Muscle of leg (tissue), 3 donors: ENCODE measurements at regions not wholly inside any gene's neighbourhood (a gene's known extent, or its start where the extent isn't known, plus 50 kb on each side); places are given as distances from the start of the nearest gene placed in this dataset.
A peak's percentile ranks its signal among the peaks of the same experiment; 100 is the strongest.

ENCODE experiments used
- DNase-seq: peaks from one replicate; pipeline ENCODE4 v3.0.0; 2013
- H3K27ac ChIP-seq: one replicate; pipeline ENCODE4 v1.5.1; 2013; ENCODE audit warnings: mild to moderate bottlenecking, low read length, control low read depth
- H3K27me3 ChIP-seq: one replicate; pipeline ENCODE4 v1.6.1; 2013; ENCODE audit warnings: low read length; ENCODE audit not compliant: control insufficient read depth, insufficient read depth
- H3K36me3 ChIP-seq: one replicate; pipeline ENCODE4 v1.6.1; 2013; ENCODE audit warnings: low read length; ENCODE audit not compliant: control insufficient read depth, insufficient read depth
- H3K4me1 ChIP-seq: one replicate; pipeline ENCODE4 v1.6.1; 2013; ENCODE audit warnings: low read length; ENCODE audit not compliant: control insufficient read depth, insufficient read depth
- H3K4me3 ChIP-seq: one replicate; pipeline ENCODE4 v1.5.1; 2013; ENCODE audit warnings: low read length, control low read depth
- H3K9me3 ChIP-seq: replicated peaks from 2 replicates; pipeline ENCODE4 v1.6.1; 2013; ENCODE audit warnings: low read depth, low read length; ENCODE audit not compliant: control insufficient read depth
- WGBS: methylation state at CpG from one replicate; pipeline ENCODE4 v1.1.5; 2013; ENCODE audit warnings: missing lambda C conversion rate; ENCODE audit not compliant: insufficient coverage; 5-methylcytosine and 5-hydroxymethylcytosine counted together

DNA sequence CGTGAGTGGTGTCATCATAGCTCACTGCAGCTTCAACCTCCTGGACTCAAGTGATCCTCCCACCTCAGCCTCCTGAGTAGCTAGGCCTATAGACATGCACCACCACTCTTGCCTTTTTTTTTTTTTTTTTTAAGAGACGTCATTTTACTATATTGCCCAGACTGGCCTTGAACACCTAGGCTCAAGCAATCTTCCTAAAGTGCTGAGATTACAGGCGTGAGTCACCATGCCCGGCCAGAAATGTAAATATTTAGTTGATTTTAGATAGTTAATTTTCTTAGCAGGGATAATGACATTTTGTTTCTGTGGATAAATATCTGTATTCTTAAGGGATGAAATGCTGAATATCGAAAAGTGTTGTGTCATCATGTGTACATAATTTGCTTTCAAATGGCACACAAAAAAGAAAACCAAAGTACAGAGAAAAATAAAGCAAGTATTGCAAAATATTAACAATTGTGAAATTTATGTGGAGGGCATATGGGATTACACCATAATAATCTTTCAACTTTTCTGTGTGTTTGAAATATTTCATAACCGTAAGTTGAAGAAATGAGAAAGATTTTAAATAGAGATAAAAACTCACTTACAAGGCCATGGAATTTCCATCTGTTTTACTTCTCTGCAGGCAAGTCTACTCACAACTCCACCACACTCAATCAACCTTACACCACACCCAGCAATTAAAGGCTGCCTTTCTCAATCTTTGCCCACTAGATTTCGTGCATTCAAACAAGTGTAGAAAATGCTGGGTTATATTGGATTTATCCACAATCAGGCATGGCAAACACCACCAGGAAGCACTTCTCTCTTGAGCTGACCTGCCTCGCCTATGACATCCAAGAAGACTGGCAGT lies 93.7 kb downstream of the SPTSSA start:
- H3K27ac ChIP-seq: no peak overlapping the region
- H3K9me3 ChIP-seq: no peaks in the 10 kb centered on the region
- no peaks in the 10 kb centered on the region for H3K36me3 ChIP-seq
- no peaks in the 10 kb centered on the region for H3K27me3 ChIP-seq
- DNase-seq: no peak
- no peak overlapping the region for H3K4me3 ChIP-seq
- no peaks in the 10 kb centered on the region for H3K4me1 ChIP-seq
- 83% methylated on average over 2 of the region's 8 CpGs for WGBS

DNA sequence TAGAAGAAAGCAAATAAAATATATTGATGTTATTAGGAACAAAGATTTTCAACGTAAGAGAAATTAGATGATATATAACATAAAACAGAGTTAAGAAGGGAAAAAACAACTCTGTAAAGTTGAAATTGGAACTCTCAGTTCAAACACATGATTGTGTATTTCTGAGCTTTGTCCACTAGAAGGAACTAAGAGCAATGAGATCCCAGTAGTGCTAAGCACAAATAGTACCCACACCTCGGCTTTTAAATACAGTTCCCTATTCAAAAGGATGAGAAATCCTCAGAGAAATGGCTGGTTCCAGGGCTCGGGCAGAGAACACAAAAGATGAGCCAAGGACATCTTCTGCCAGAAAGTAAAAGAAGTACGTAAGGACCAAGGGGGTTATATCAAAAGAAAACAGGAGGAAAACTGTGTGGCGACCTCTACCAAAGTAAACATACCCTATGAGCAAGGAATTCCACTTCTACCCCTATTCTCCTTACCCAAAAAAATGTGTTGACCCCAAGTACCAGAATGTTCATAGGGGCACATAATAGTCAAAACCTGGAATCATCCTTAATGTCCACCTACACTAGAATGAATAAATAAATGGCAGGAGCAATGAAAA lies 96.6 kb downstream of the SPTSSA start:
- WGBS: no CpG with 5 or more reads among the region's 5 CpGs
- Histone ChIP-seq H3K27ac (no peak overlapping the region), H3K4me3 (no peak overlapping the region), H3K27me3 (no peaks in the 10 kb centered on the region), H3K36me3 (no peaks in the 10 kb centered on the region), H3K9me3 (no peaks in the 10 kb centered on the region), H3K4me1 (no peaks in the 10 kb centered on the region)
- DNase-seq: peak; percentile 21

DNA sequence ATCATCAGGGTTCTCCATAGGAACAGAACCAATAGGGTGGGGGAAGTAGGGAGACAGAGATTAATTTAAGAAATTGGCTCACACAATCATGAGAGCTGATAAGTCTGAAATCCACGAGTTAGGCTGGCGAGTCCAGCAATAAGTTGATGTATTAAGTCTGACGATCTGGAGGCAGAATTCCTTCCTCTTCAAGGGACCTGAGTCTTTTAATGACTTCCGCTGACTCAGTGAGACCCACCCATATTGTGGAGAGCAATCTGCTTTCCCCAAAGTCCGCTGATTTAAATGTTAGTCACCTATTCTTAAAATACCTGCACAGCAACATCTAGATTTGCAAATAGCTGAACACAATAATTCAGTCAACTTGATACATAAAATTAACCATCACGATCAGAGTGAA lies 97.8 kb downstream of the SPTSSA start:
- Histone ChIP-seq H3K4me1 (no peaks in the 10 kb centered on the region), H3K27me3 (no peaks in the 10 kb centered on the region), H3K4me3 (no peak overlapping the region), H3K9me3 (no peaks in the 10 kb centered on the region), H3K27ac (no peak overlapping the region), H3K36me3 (no peaks in the 10 kb centered on the region)
- no peak for DNase-seq
- WGBS: 80% methylated on average over 2 of the region's 6 CpGs

DNA sequence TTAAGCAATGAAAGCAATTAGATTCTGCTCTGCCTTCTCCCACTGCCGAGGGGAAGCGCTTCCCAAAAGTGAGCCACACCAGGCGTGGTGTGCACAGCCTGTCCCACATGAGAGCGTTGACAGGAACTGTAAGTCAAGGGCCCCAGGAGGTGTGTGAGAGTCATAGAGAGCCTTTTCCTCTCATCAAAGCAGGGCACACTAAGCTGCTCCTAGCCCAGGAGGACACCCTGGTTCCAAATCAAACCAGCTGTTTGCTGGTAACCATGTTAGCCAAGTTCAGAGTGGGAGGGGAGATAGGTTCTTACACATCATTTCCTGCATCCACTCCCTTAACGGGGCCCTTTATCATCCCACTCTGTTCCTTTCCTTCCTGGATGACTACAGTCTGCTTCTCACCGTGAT lies 98.3 kb downstream of the SPTSSA start:
- WGBS: no CpG with 5 or more reads among the region's 6 CpGs
- H3K4me1 ChIP-seq: no peaks in the 10 kb centered on the region
- DNase-seq: no peak
- H3K4me3 ChIP-seq: no peak overlapping the region
- no peaks in the 10 kb centered on the region for H3K36me3 ChIP-seq
- H3K27ac ChIP-seq: no peak overlapping the region
- H3K9me3 ChIP-seq: no peaks in the 10 kb centered on the region
- no peaks in the 10 kb centered on the region for H3K27me3 ChIP-seq

DNA sequence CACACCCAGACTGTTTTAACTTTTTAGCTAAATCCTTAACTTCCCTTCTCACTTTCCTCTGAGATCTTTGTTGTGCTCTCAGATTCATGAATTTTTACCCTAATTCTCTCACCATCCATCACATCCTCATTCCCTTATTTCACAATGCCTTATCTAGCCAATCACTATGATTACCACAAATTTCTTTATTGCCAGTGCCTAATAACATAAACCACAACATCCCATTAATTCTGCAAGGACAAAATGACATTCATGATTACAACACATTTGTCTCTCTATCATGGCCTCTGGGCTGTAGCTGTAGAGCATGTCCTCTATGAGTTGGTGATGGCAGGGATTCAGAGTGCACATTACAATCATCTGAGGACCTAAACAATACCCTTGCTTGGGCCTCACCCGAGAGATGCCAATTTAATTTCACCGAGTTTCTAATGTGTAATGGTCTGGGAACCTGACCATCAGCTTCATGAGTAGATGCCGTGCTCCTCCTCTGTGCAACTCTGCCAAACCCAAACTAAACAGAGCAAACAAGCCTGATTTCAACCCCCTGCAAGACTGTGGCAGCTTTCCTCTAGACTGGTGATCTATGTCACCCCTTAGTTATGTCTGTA lies 99.3 kb downstream of the SPTSSA start:
- no peak for DNase-seq
- Histone ChIP-seq H3K27ac (no peak overlapping the region), H3K36me3 (no peaks in the 10 kb centered on the region), H3K4me1 (no peaks in the 10 kb centered on the region), H3K27me3 (no peaks in the 10 kb centered on the region), H3K9me3 (no peaks in the 10 kb centered on the region), H3K4me3 (no peak overlapping the region)
- no CpG with 5 or more reads among the region's 3 CpGs for WGBS

DNA sequence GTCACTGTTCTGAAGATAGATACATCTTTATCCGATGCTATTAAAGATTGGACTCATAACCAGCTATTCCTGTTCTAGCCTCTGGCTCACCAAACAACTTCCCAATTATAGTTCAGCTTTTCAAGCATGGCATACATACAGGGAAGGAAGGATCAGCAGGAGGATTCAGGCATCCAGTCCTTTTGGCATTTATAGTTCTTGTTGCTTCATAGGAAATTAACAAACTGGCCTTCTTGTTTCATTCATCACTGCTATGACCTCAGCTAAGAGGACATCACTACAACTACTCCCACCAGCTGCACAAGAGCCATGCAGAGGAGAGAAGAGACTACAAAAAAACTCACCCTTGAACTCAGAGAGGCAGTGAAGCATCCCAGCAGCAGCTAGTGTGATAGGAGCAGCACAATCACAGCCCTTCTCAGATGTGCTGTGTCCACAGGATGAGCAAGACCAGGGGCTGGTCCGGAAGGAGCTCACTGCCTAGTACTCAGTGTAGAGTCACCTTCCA lies 100.5 kb downstream of the SPTSSA start:
- 86% methylated on average over 1 of the region's 2 CpGs for WGBS
- no peak overlapping the region for H3K4me3 ChIP-seq

DNA sequence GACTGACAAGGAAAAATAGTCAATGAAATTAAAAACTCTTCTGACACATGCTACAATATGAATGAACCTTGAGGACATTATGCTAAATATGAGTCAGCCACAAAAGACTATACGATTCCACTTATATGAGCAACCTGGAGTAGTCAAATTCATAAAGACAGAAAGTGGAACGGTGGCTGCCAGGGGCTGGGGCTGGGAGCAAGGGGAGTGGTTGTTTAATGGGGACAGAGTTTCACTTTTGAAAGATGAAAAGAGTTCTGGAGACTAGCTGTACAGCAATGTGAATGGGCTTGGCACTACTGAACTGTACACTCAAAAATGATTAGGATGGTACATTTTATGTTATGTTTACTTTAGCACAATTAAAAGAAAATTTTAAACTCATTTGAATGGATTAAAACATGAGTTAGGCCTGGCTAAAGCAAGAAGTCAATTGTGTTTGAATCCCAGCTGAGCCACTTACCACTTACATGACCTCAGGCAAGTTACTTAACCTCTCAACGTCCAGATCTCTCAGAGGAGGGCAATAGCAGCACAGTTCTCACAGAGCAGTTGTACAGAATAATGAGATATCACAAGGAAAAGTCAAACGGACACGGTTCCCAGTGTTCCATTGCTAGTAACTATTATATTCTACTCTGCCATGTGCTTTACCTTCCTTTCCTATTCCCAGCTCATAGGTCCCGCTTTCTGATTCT lies 102.5 kb downstream of the SPTSSA start:
- no peak overlapping the region for H3K4me3 ChIP-seq
- H3K9me3 ChIP-seq: no peaks in the 10 kb centered on the region
- no peaks in the 10 kb centered on the region for H3K4me1 ChIP-seq
- no peaks in the 10 kb centered on the region for H3K27me3 ChIP-seq
- no peaks in the 10 kb centered on the region for H3K36me3 ChIP-seq
- 55% methylated on average over 3 of the region's 6 CpGs for WGBS
- H3K27ac ChIP-seq: no peak overlapping the region
- no peak for DNase-seq

More for the DNA sequence above, 100.5 kb downstream of the SPTSSA start:
- Histone ChIP-seq H3K36me3 (no peaks in the 10 kb centered on the region), H3K27ac (no peak overlapping the region), H3K9me3 (no peaks in the 10 kb centered on the region), H3K4me1 (no peaks in the 10 kb centered on the region), H3K27me3 (no peaks in the 10 kb centered on the region)
- no peak for DNase-seq

DNA sequence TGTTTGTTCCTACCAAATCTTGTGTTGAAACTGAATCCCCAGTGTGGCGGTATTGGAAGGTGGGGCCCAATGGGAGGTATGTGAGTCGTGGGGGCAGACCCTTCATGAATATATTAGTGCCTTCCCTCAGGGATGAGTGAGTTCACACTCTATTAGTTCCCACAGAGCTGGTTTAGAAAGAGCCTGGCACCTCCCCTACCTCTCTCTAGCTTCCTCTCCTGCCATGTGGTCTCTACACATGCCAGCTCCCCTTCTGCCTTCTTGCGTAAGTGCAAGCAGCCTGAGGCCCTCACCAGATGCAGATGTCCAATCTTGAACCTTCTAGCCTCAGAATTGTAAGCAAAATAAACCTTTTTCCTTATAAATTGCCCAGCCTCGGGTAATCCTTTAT lies 105.8 kb downstream of the SPTSSA start:
- no peaks in the 10 kb centered on the region for H3K27me3 ChIP-seq
- H3K27ac ChIP-seq: no peak overlapping the region
- no peaks in the 10 kb centered on the region for H3K9me3 ChIP-seq
- 80% methylated on average over 1 of the region's 4 CpGs for WGBS
- H3K36me3 ChIP-seq: no peaks in the 10 kb centered on the region
- H3K4me1 ChIP-seq: no peaks in the 10 kb centered on the region
- H3K4me3 ChIP-seq: no peak overlapping the region
- DNase-seq: no peak

DNA sequence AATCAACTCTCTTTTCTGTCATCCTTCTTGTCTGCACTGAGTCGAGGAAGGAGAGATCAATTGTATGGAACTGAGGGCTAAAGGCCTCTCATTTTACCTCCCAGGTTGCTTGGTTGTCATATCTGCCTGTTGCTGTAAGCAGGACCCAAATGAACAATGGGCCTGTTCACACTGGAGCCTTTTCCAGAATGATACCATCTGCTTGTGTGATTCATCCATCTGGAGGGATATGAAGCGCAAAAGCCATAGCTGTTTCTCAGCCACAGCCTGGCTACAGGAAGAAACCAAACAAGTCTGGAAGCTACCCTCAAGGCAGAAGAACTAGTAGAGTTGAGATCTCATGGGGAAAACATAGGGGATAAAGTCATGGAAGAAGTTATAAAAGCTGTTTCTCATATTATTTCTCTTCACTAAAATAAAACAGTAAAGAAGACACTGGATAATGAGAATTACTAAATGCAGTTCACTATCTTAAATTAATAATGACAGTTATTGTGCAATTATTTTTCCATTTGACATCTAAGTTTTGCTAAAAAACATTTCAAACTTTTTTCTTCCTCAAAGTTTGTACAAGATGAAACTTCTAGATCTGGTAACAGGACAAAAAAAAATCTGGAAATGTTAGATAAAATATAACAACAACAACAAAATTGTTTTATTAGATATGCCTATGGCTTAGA lies 106.3 kb downstream of the SPTSSA start:
- no peaks in the 10 kb centered on the region for H3K9me3 ChIP-seq
- H3K36me3 ChIP-seq: no peaks in the 10 kb centered on the region
- DNase-seq: no peak
- H3K4me3 ChIP-seq: no peak overlapping the region
- no peaks in the 10 kb centered on the region for H3K4me1 ChIP-seq
- H3K27ac ChIP-seq: no peak overlapping the region
- WGBS: 88% methylated on average over 2 of the region's 2 CpGs
- no peaks in the 10 kb centered on the region for H3K27me3 ChIP-seq
